ENCODE measurements at regions not wholly inside any gene's neighbourhood (a gene's known extent, or its start where the extent isn't known, plus 50 kb on each side); places are given as distances from the start of the nearest gene placed in this dataset.

GRCh38 chr10:111131168-111131799 lies 54.5 kb downstream of the ADRA2A start:
- no peak for TF ChIP-seq CTCF (IDR thresholded peaks at IDR 0.05; ENCODE audit: borderline replicate concordance)
- Histone ChIP-seq H3K27ac (replicated peaks) (no peak overlapping the region), H3K4me1 (no peaks in the 10 kb centered on the region), H3K9me3 (replicated peaks) (peaks cover 6% of the 10 kb centered on the region), H3K36me3 (no peaks in the 10 kb centered on the region), H3K27me3 (ENCODE audit: low read depth) (peaks cover 59% of the 10 kb centered on the region), H3K4me3 (no peak overlapping the region)
- intact Hi-C loops (cut with micrococcal nuclease), result no loop called here
- DNase-seq, result no peak

- intact Hi-C loops (cut with micrococcal nuclease), result no loop called here
- no peaks in the 10 kb centered on the region for H3K36me3 ChIP-seq
Measured at GRCh38 chr10:111137007-111137406, 60.2 kb downstream of the ADRA2A start.

GRCh38 chr10:111137587-111137986 lies 60.8 kb downstream of the ADRA2A start:
- H3K9me3 ChIP-seq (replicated peaks), result peaks cover 6% of the 10 kb centered on the region
- peaks cover 65% of the 10 kb centered on the region for H3K27me3 ChIP-seq (ENCODE audit: low read depth)
- H3K4me3 ChIP-seq, result no peak overlapping the region
- H3K4me1 ChIP-seq, result no peaks in the 10 kb centered on the region
- no peak for DNase-seq
- TF ChIP-seq CTCF (IDR thresholded peaks at IDR 0.05; ENCODE audit: borderline replicate concordance), result no peak
- intact Hi-C loops (cut with micrococcal nuclease), result no loop called here
- no peak overlapping the region for H3K27ac ChIP-seq (replicated peaks)
- H3K36me3 ChIP-seq, result no peaks in the 10 kb centered on the region

More at GRCh38 chr10:111137007-111137406, 60.2 kb downstream of the ADRA2A start:
- no peaks in the 10 kb centered on the region for H3K4me1 ChIP-seq
- H3K27ac ChIP-seq (replicated peaks), result no peak overlapping the region
- H3K27me3 ChIP-seq (ENCODE audit: low read depth), result peaks cover 65% of the 10 kb centered on the region
- H3K9me3 ChIP-seq (replicated peaks), result peaks cover 6% of the 10 kb centered on the region
- H3K4me3 ChIP-seq, result no peak overlapping the region
- TF ChIP-seq CTCF (IDR thresholded peaks at IDR 0.05; ENCODE audit: borderline replicate concordance), result no peak
- no peak for DNase-seq

- intact Hi-C loops (cut with micrococcal nuclease), result no loop called here
- no peak for TF ChIP-seq CTCF (IDR thresholded peaks at IDR 0.05; ENCODE audit: borderline replicate concordance)
- Histone ChIP-seq H3K4me3 (no peak overlapping the region), H3K27me3 (ENCODE audit: low read depth) (peaks cover 73% of the 10 kb centered on the region), H3K4me1 (no peaks in the 10 kb centered on the region), H3K36me3 (no peaks in the 10 kb centered on the region), H3K9me3 (replicated peaks) (no peaks in the 10 kb centered on the region), H3K27ac (replicated peaks) (no peak overlapping the region)
- no peak for DNase-seq
Measured at GRCh38 chr10:111138544-111138943, 61.7 kb downstream of the ADRA2A start.

GRCh38 chr10:111139567-111139966 lies 62.7 kb downstream of the ADRA2A start:
- H3K36me3 ChIP-seq, result no peaks in the 10 kb centered on the region
- intact Hi-C loops (cut with micrococcal nuclease), result no loop called here
- TF ChIP-seq CTCF (IDR thresholded peaks at IDR 0.05; ENCODE audit: borderline replicate concordance), result no peak
- no peak overlapping the region for H3K27ac ChIP-seq (replicated peaks)
- DNase-seq, result no peak
- no peaks in the 10 kb centered on the region for H3K9me3 ChIP-seq (replicated peaks)
- no peak overlapping the region for H3K4me3 ChIP-seq
- H3K27me3 ChIP-seq (ENCODE audit: low read depth), result peaks cover 82% of the 10 kb centered on the region
- no peaks in the 10 kb centered on the region for H3K4me1 ChIP-seq
